ENCODE measurements at regions not wholly inside any gene's neighbourhood (a gene's known extent, or its start where the extent isn't known, plus 50 kb on each side); places are given as distances from the start of the nearest gene placed in this dataset.

DNA sequence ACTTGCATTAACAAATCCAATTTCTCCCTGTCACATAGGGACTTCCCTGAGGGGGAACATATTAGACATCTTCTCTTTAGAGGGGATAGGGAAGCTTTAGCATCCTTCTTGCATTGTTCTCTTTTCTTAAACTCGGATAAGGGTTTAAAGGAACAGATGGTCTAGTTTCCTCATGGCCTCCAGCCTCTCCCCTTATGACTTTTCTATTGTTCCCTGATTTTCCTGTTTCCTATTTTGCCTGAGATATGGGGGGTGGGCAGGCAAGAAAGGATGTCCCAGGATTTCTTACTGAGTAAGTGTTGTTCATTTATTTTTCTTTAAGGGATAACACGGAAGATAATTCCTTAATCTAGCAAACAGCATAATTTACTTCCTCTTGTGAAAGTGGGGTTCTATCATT lies 107.7 kb upstream of the MAGEE2 start:
- intact Hi-C loops (cut with micrococcal nuclease; ENCODE audit: unreplicated experiment), result no loop called here
- H4K20me1 ChIP-seq (ENCODE audit: insufficient read depth, low read length), result no peaks in the 10 kb centered on the region
- H2AFZ ChIP-seq (ENCODE audit: low read length), result no peak overlapping the region
- FAIRE-seq (no peak), ATAC-seq (no peak), DNase-seq (ENCODE audit: low spot score) (no peak)
- WGBS (ENCODE audit: low lambda C conversion rate), result 4% methylated on average over 2 of the region's 2 CpGs
- H3K4me3 ChIP-seq (replicated peaks in 1 of 3; ENCODE audit: insufficient read depth in 1 of 3, low read depth in 2 of 3, low read length in 3 of 3), result no peak overlapping the region
- H3K9ac ChIP-seq (ENCODE audit: insufficient read depth, low read depth, low read length), result no peak overlapping the region
- H3K79me2 ChIP-seq (ENCODE audit: insufficient read depth, low read length), result no peaks in the 10 kb centered on the region
- ChIA-PET POLR2A (no interaction called here), CTCF (ENCODE audit: low intra/inter-chr PET ratio, low total read pairs) (no interaction called here)
- no peaks in the 10 kb centered on the region for H3K27me3 ChIP-seq (ENCODE audit: control insufficient read depth in 1 of 2, insufficient read depth in 2 of 2, low read length in 2 of 2)
- BruUV-seq (replicated peaks), result no TSS peak
- H3K4me2 ChIP-seq (ENCODE audit: low read depth, low read length), result no peak overlapping the region
- no peaks in the 10 kb centered on the region for H3K4me1 ChIP-seq (ENCODE audit: insufficient read depth, low read length)
- in situ Hi-C loops (cut with HindIII; ENCODE audit: extremely low pct_ligation_motif_present, low pct_unique_long_range_greater_than_20kb), result no loop called here
- H3K27ac ChIP-seq (ENCODE audit: extremely low read length, insufficient read depth, low read length), result no peak overlapping the region
- no peaks in the 10 kb centered on the region for H3K36me3 ChIP-seq (replicated peaks in 1 of 2; ENCODE audit: control insufficient read depth in 1 of 2, insufficient read depth in 2 of 2, low read length in 2 of 2)
- H3K9me3 ChIP-seq (ENCODE audit: low read length), result no peaks in the 10 kb centered on the region
- TF ChIP-seq ZNF724P (CRISPR knock-in tag; IDR thresholded peaks at IDR 0.05; ENCODE audit: borderline replicate concordance) (no peak), NFE2L1 (CRISPR knock-in tag; IDR thresholded peaks at IDR 0.05; ENCODE audit: borderline replicate concordance) (no peak), ZNF496 (CRISPR knock-in tag; IDR thresholded peaks at IDR 0.05; ENCODE audit: insufficient replicate concordance) (no peak), THAP11 (CRISPR knock-in tag; IDR thresholded peaks at IDR 0.05) (no peak), ZNF543 (CRISPR knock-in tag; IDR thresholded peaks at IDR 0.05) (no peak), SP4 (CRISPR knock-in tag; IDR thresholded peaks at IDR 0.05) (no peak), ZSCAN21 (CRISPR knock-in tag; IDR thresholded peaks at IDR 0.05; ENCODE audit: borderline replicate concordance) (no peak), PHF20 (CRISPR knock-in tag; IDR thresholded peaks at IDR 0.05) (no peak), YEATS2 (CRISPR knock-in tag; IDR thresholded peaks at IDR 0.05; ENCODE audit: borderline replicate concordance) (no peak), CEBPG (CRISPR knock-in tag; IDR thresholded peaks at IDR 0.05) (no peak), KLF15 (CRISPR knock-in tag; IDR thresholded peaks at IDR 0.05; ENCODE audit: borderline replicate concordance) (no peak), ZNF382 (CRISPR knock-in tag; IDR thresholded peaks at IDR 0.05; ENCODE audit: borderline replicate concordance) (no peak), DMAP1 (CRISPR knock-in tag; IDR thresholded peaks at IDR 0.05) (no peak), HNF4A (CRISPR knock-in tag; IDR thresholded peaks at IDR 0.05) (no peak), PAX8 (CRISPR knock-in tag; IDR thresholded peaks at IDR 0.05; ENCODE audit: borderline replicate concordance) (no peak), ELF4 (CRISPR knock-in tag; IDR thresholded peaks at IDR 0.05; ENCODE audit: borderline replicate concordance) (no peak)
- TF ChIP-seq, protein P1, sequence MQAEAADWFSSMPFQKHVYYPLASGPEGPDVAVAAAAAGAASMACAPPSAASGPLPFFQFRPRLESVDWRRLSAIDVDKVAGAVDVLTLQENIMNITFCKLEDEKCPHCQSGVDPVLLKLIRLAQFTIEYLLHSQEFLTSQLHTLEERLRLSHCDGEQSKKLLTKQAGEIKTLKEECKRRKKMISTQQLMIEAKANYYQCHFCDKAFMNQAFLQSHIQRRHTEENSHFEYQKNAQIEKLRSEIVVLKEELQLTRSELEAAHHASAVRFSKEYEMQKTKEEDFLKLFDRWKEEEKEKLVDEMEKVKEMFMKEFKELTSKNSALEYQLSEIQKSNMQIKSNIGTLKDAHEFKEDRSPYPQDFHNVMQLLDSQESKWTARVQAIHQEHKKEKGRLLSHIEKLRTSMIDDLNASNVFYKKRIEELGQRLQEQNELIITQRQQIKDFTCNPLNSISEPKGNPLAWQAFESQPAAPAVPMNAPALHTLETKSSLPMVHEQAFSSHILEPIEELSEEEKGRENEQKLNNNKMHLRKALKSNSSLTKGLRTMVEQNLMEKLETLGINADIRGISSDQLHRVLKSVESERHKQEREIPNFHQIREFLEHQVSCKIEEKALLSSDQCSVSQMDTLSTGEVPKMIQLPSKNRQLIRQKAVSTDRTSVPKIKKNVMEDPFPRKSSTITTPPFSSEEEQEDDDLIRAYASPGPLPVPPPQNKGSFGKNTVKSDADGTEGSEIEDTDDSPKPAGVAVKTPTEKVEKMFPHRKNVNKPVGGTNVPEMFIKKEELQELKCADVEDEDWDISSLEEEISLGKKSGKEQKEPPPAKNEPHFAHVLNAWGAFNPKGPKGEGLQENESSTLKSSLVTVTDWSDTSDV (CRISPR knock-in tag; IDR thresholded peaks at IDR 0.05), result no peak
- TF ChIP-seq, protein P2, sequence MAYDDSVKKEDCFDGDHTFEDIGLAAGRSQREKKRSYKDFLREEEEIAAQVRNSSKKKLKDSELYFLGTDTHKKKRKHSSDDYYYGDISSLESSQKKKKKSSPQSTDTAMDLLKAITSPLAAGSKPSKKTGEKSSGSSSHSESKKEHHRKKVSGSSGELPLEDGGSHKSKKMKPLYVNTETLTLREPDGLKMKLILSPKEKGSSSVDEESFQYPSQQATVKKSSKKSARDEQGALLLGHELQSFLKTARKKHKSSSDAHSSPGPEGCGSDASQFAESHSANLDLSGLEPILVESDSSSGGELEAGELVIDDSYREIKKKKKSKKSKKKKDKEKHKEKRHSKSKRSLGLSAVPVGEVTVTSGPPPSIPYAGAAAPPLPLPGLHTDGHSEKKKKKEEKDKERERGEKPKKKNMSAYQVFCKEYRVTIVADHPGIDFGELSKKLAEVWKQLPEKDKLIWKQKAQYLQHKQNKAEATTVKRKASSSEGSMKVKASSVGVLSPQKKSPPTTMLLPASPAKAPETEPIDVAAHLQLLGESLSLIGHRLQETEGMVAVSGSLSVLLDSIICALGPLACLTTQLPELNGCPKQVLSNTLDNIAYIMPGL (CRISPR knock-in tag; IDR thresholded peaks at IDR 0.05; ENCODE audit: borderline replicate concordance in 1 of 2, low read depth in 1 of 2), result no peak

Data from HepG2 (cell line).